ENCODE measurements at regions not wholly inside any gene's neighbourhood (a gene's known extent, or its start where the extent isn't known, plus 50 kb on each side); places are given as distances from the start of the nearest gene placed in this dataset.

- TF ChIP-seq CTCF (conservative IDR thresholded peaks at IDR 0.05; ENCODE audit: low read length): no peak
- TF ChIP-seq EZH2phosphoT487 (IDR thresholded peaks at IDR 0.05; ENCODE audit: borderline replicate concordance, low read depth, low read length): no peak
Observed at GRCh38 chr4:164177753-164178152, 576.2 kb upstream of the SMIM31 start.

Data from OCI-LY7 (cell line).